Mesenchymal stem cell (in vitro differentiated cells and primary cell): ENCODE measurements at regions not wholly inside any gene's neighbourhood (a gene's known extent, or its start where the extent isn't known, plus 50 kb on each side); places are given as distances from the start of the nearest gene placed in this dataset.
"Not testable (repeated sequence)": the region's sequence is repeated elsewhere in the genome, so short reads cannot be mapped to it uniquely, and the experiment has no call there.

Experiments used
- DNase-seq: peaks from one replicate; pipeline ENCODE4 v3.0.0-alpha.2; 2013
- H2AFZ ChIP-seq: one replicate; pipeline ENCODE4 v1.6.1; 2013; ENCODE audit warnings: low read depth, mild to moderate bottlenecking, control low read depth, inconsistent platforms, low read length, moderate library complexity
- H2AK5ac ChIP-seq: 2 replicates; pipeline ENCODE4 v1.6.1; 2013; ENCODE audit warnings: low read length, moderate library complexity, mild to moderate bottlenecking, inconsistent platforms; ENCODE audit not compliant: severe bottlenecking
- H2BK120ac ChIP-seq: one replicate; pipeline ENCODE4 v1.6.1; 2013; ENCODE audit warnings: low read depth, mild to moderate bottlenecking, inconsistent platforms, low read length, moderate library complexity
- H2BK12ac ChIP-seq, 2 experiments: one replicate each; pipeline ENCODE4 v1.6.1; 2013; ENCODE audit warnings: inconsistent platforms in 2 of 2, low read length in 2 of 2, mild to moderate bottlenecking in 2 of 2, moderate library complexity in 2 of 2, control low read depth in 1 of 2
- H2BK15ac ChIP-seq: one replicate; pipeline ENCODE4 v1.6.1; 2013; ENCODE audit warnings: mild to moderate bottlenecking, low read depth, inconsistent platforms; ENCODE audit not compliant: poor library complexity, severe bottlenecking
- H2BK5ac ChIP-seq: 2 replicates; pipeline ENCODE4 v1.6.1; 2013; ENCODE audit warnings: low read depth, mild to moderate bottlenecking, low read length, control low read depth, inconsistent platforms; ENCODE audit not compliant: poor library complexity, severe bottlenecking
- H3K14ac ChIP-seq, 2 experiments: one replicate each; pipeline ENCODE4 v1.6.1; 2013; ENCODE audit warnings: inconsistent platforms in 2 of 2, low read length in 2 of 2, control low read depth in 1 of 2, mild to moderate bottlenecking in 1 of 2, moderate library complexity in 1 of 2
- H3K18ac ChIP-seq, 2 experiments: one replicate each; pipeline ENCODE4 v1.6.1; 2013; ENCODE audit warnings: inconsistent platforms in 2 of 2, low read length in 2 of 2, control low read depth in 1 of 2, low read depth in 1 of 2, mild to moderate bottlenecking in 1 of 2
- H3K23ac ChIP-seq, 2 experiments: one replicate each; pipeline ENCODE4 v1.6.1; 2013; ENCODE audit warnings: inconsistent platforms in 2 of 2, low read length in 2 of 2, mild to moderate bottlenecking in 2 of 2, moderate library complexity in 2 of 2, control low read depth in 1 of 2
- H3K27ac ChIP-seq: 2 replicates; pipeline ENCODE4 v1.5.1; 2013; ENCODE audit warnings: mild to moderate bottlenecking, moderate library complexity, low read length, control low read depth, inconsistent platforms; ENCODE audit not compliant: poor library complexity, severe bottlenecking
- H3K27me3 ChIP-seq, 2 experiments: 2 replicates each; pipeline versions ENCODE4 v1.6.1 to v1.7.0; 2013; ENCODE audit warnings: low read length in 2 of 2, mild to moderate bottlenecking in 2 of 2, moderate library complexity in 2 of 2, control low read depth in 1 of 2, inconsistent platforms in 1 of 2; ENCODE audit not compliant: control insufficient read depth in 1 of 2, insufficient read depth in 1 of 2
- H3K36me3 ChIP-seq, 2 experiments: 2 replicates each; pipeline versions ENCODE4 v1.6.1 to v1.7.0; 2013; ENCODE audit warnings: low read length in 2 of 2, control low read depth in 1 of 2, inconsistent platforms in 1 of 2, low read depth in 1 of 2, mild to moderate bottlenecking in 1 of 2; ENCODE audit not compliant: insufficient read depth in 2 of 2, control insufficient read depth in 1 of 2
- H3K4ac ChIP-seq, 2 experiments: one replicate each; pipeline ENCODE4 v1.6.1; 2013; ENCODE audit warnings: inconsistent platforms in 2 of 2, low read length in 2 of 2, mild to moderate bottlenecking in 2 of 2, moderate library complexity in 2 of 2, control low read depth in 1 of 2, low read depth in 1 of 2
- H3K4me1 ChIP-seq: 2 replicates; pipeline ENCODE4 v1.6.1; 2013; ENCODE audit warnings: low read depth, low read length, control low read depth; ENCODE audit not compliant: control insufficient read depth, insufficient read depth
- H3K4me2 ChIP-seq: 2 replicates; pipeline ENCODE4 v1.6.1; 2013; ENCODE audit warnings: low read length, mild to moderate bottlenecking, inconsistent platforms; ENCODE audit not compliant: poor library complexity, severe bottlenecking
- H3K4me3 ChIP-seq, 2 experiments: 2 replicates each; pipeline versions ENCODE4 v1.5.1 to v1.7.0; 2013; ENCODE audit warnings: low read length in 2 of 2, mild to moderate bottlenecking in 2 of 2, control low read depth in 1 of 2, low read depth in 1 of 2; ENCODE audit not compliant: insufficient read depth in 1 of 2
- H3K79me1 ChIP-seq: replicated peaks from 2 replicates; pipeline ENCODE4 v1.6.1; 2013; ENCODE audit warnings: mild to moderate bottlenecking, control low read depth, low read length, inconsistent platforms; ENCODE audit not compliant: poor library complexity, severe bottlenecking
- H3K9ac ChIP-seq: 2 replicates; pipeline ENCODE4 v1.7.0; 2013; ENCODE audit warnings: mild to moderate bottlenecking, low read length, moderate library complexity
- H3K9me3 ChIP-seq: 2 replicates; pipeline ENCODE4 v1.7.0; 2013; ENCODE audit warnings: mild to moderate bottlenecking, low read length; ENCODE audit not compliant: control insufficient read depth
- H4K8ac ChIP-seq: one replicate; pipeline ENCODE4 v1.6.1; 2013; ENCODE audit warnings: inconsistent platforms, mild to moderate bottlenecking, low read length, moderate library complexity
- H4K91ac ChIP-seq: one replicate; pipeline ENCODE4 v1.6.1; 2013; ENCODE audit warnings: mild to moderate bottlenecking, low read length, inconsistent platforms
- WGBS: methylation state at CpG from one replicate; pipeline ENCODE4 v1.1.7; 2013; ENCODE audit warnings: mixed read lengths; 5-methylcytosine and 5-hydroxymethylcytosine counted together

DNA sequence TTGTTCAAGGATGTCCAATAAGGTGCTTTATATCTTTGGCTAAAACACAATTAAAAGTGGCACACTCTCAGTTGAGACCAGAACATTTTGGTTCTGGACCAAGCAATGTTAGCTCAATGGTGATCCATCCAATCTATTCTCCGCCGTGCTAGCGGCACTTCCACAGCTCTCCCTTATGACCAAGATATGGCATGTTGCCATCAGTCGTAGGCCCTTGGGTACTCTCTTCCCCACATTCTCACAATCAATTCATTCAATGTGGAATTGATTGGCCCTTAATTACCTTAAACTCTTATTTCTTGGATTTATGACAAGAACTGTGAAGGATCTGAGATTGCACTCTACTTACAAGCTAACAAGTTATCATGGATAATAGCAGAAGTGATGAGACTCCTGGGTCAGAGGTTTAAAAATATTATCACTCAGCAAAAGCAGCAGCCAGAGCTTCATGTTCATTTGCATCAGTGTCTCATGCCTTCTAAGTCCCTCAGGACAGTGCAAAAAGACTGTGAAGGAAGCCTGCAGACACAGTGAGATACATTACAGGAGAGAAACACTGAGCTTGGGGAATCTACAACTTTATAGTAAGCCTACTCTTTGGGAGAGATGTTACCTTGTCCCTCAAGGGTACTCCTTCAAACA, 80.0 kb upstream of the ARG1 start:
- H3K4me3 ChIP-seq = no peak overlapping the region
- H3K4me1 ChIP-seq = no peaks in the 10 kb centered on the region
- no peak overlapping the region for H2BK15ac ChIP-seq
- no peak overlapping the region for H3K18ac ChIP-seq
- no peak for DNase-seq
- H3K9ac ChIP-seq = no peak overlapping the region
- 97% methylated on average over 3 of the region's 4 CpGs for WGBS
- H2BK5ac ChIP-seq = no peak overlapping the region
- H4K91ac ChIP-seq = no peak overlapping the region
- no peak overlapping the region for H2AK5ac ChIP-seq
- no peaks in the 10 kb centered on the region for H3K9me3 ChIP-seq
- H4K8ac ChIP-seq = no peak overlapping the region
- H3K27ac ChIP-seq = no peak overlapping the region
- H3K79me1 ChIP-seq = no peaks in the 10 kb centered on the region
- peaks cover 0 to 3% of the 10 kb centered on the region in 2 experiments for H3K27me3 ChIP-seq
- no peak overlapping the region for H2BK120ac ChIP-seq
- no peak overlapping the region for H3K14ac ChIP-seq
- H3K4me2 ChIP-seq = no peak overlapping the region
- no peak overlapping the region for H3K23ac ChIP-seq
- no peak overlapping the region for H2AFZ ChIP-seq
- no peak overlapping the region for H3K4ac ChIP-seq
- H2BK12ac ChIP-seq = no peak overlapping the region
- no peaks in the 10 kb centered on the region for H3K36me3 ChIP-seq

DNA sequence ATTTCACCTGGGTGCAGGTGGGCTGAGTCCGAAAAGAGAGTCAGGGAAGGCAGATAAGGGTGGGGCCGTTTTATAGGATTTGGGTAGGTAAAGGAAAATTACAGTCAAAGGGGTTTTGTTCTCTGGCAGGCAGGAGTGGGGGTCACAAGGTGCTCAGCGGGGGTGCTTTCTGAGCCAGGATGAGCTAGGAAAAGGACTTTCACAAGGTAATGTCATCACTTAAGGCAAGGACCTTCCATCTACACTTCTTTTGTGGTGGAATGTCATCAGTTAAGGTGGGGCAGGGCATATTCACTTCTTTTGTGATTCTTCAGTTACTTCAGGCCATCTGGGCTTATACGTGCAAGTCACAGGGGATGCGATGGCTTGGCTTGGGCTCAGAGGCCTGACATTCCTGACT, 68.6 kb upstream of the ARG1 start:
- not testable (repeated sequence) for H3K9me3 ChIP-seq, H3K4me1 ChIP-seq, H2BK120ac ChIP-seq

DNA sequence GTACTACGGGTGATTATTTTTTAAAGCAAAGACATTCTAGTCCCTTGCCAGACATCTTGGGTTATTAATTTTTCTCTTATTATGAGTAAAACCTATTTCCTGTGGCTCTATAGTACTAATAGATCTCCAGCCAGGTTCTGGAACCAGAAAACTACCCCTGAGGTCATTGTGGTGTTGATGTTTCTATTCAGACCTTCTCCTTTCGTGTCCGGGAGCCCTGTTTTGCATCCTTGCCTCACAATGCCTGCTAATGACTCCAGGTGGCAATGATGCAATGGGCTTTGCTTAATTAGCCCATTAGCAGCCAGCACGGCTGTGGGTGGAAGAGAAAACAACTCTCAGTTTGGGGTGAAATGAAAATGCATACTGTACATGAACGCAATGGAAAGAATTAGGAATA, 62.9 kb upstream of the ARG1 start:
- Histone ChIP-seq H3K23ac (no peak overlapping the region), H3K36me3 (no peaks in the 10 kb centered on the region), H3K4ac (no peak overlapping the region), H2BK5ac (no peak overlapping the region), H3K9ac (no peak overlapping the region), H3K4me1 (peaks cover 1% of the 10 kb centered on the region), H2AFZ (no peak overlapping the region), H2BK12ac (no peak overlapping the region), H2BK120ac (no peak overlapping the region), H3K18ac (no peak overlapping the region), H3K4me2 (no peak overlapping the region), H3K79me1 (no peaks in the 10 kb centered on the region), H4K91ac (no peak overlapping the region), H2AK5ac (no peak overlapping the region), H2BK15ac (no peak overlapping the region), H3K9me3 (peaks cover 13% of the 10 kb centered on the region), H3K4me3 (no peak overlapping the region), H3K27me3 (no peaks in the 10 kb centered on the region), H3K27ac (no peak overlapping the region), H3K14ac (no peak overlapping the region), H4K8ac (no peak overlapping the region)
- DNase-seq = no peak
- WGBS = 69% methylated on average over 2 of the region's 5 CpGs

More for the DNA sequence above, 68.6 kb upstream of the ARG1 start:
- not testable (repeated sequence) for H2BK12ac ChIP-seq, DNase-seq, H2AK5ac ChIP-seq, H3K79me1 ChIP-seq, H3K4me2 ChIP-seq, H3K27me3 ChIP-seq, H3K9ac ChIP-seq, H4K91ac ChIP-seq, H3K18ac ChIP-seq, H3K4me3 ChIP-seq, H2BK15ac ChIP-seq, H3K36me3 ChIP-seq, H2AFZ ChIP-seq, H2BK5ac ChIP-seq, H3K14ac ChIP-seq, H3K23ac ChIP-seq, H3K4ac ChIP-seq, H3K27ac ChIP-seq, H4K8ac ChIP-seq
- 69% methylated on average over 3 of the region's 5 CpGs for WGBS

DNA sequence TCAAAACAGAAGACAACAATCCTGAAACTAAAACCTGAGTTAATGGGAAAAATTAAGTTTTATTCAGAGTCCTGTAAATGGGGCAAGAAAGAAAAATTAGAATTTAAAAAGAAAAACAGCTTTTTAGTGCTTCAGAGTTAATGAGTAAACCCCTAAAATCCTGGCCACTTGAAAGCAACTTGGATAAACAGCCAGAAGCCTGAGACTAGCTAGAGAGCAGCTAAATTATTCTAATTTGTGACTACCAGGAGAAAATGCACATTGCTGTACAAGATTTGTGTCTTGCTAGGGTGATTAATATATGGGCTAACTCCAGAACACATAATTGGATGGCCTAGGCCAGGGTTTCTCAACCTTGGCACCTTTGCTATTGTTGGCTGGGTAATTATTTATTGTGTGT, 62.4 kb upstream of the ARG1 start:
- no peak overlapping the region for H2BK12ac ChIP-seq
- H3K14ac ChIP-seq = no peak overlapping the region
- H3K18ac ChIP-seq = no peak overlapping the region
- peaks cover 14% of the 10 kb centered on the region for H3K9me3 ChIP-seq
- DNase-seq = no peak
- H3K27me3 ChIP-seq = no peaks in the 10 kb centered on the region
- H3K36me3 ChIP-seq = no peaks in the 10 kb centered on the region
- H2AK5ac ChIP-seq = no peak overlapping the region
- no peak overlapping the region for H3K9ac ChIP-seq
- no peak overlapping the region for H4K8ac ChIP-seq
- H2BK15ac ChIP-seq = no peak overlapping the region
- H3K4me3 ChIP-seq = no peak overlapping the region
- no peak overlapping the region for H2BK5ac ChIP-seq
- H3K79me1 ChIP-seq = no peaks in the 10 kb centered on the region
- no peak overlapping the region for H3K27ac ChIP-seq
- no peak overlapping the region for H4K91ac ChIP-seq
- H2AFZ ChIP-seq = no peak overlapping the region
- H2BK120ac ChIP-seq = no peak overlapping the region
- no peak overlapping the region for H3K23ac ChIP-seq
- no peak overlapping the region for H3K4ac ChIP-seq
- no peak overlapping the region for H3K4me2 ChIP-seq
- peaks cover 1% of the 10 kb centered on the region for H3K4me1 ChIP-seq
